WERI-Rb-1 (cell line): ENCODE measurements at regions not wholly inside any gene's neighbourhood (a gene's known extent, or its start where the extent isn't known, plus 50 kb on each side); places are given as distances from the start of the nearest gene placed in this dataset.
"Not testable (repeated sequence)": the region's sequence is repeated elsewhere in the genome, so short reads cannot be mapped to it uniquely, and the experiment has no call there.

ENCODE experiments used
- DNase-seq: peaks from one replicate; pipeline ENCODE4 v3.0.0-alpha.2; 2020
- H3K27ac ChIP-seq: fragments of 250-450 bp; sonication (Bioruptor Pico); 2 replicates; pipeline ENCODE4 v1.5.1; 2020; ENCODE audit warnings: mild to moderate bottlenecking, moderate library complexity
- H3K27me3 ChIP-seq: fragments of 250-450 bp; sonication (Bioruptor Pico); 2 replicates; pipeline ENCODE4 v1.5.1; 2021; ENCODE audit warnings: mild to moderate bottlenecking, low read depth, moderate library complexity; ENCODE audit not compliant: insufficient read depth, severe bottlenecking
- H3K36me3 ChIP-seq: fragments of 250-450 bp; sonication (Bioruptor Pico); 2 replicates; pipeline ENCODE4 v1.5.1; 2020; ENCODE audit warnings: mild to moderate bottlenecking, moderate library complexity
- H3K4me3 ChIP-seq: 2 replicates; pipeline ENCODE4 v1.5.1; 2011; ENCODE audit warnings: low read depth, mild to moderate bottlenecking, control low read depth, low read length
- H3K9me3 ChIP-seq: fragments of 250-450 bp; sonication (Bioruptor Pico); 2 replicates; pipeline ENCODE4 v1.5.1; 2021; ENCODE audit warnings: mild to moderate bottlenecking, moderate library complexity; ENCODE audit not compliant: severe bottlenecking
- CTCF ChIP-seq: IDR thresholded peaks from 2 replicates; pipeline ENCODE4 v1.5.1; 2011; ENCODE audit warnings: low read depth, mild to moderate bottlenecking, control low read depth, inconsistent platforms, low read length

- not testable (repeated sequence) for H3K4me3 ChIP-seq, DNase-seq, H3K36me3 ChIP-seq, H3K27me3 ChIP-seq, H3K9me3 ChIP-seq, H3K27ac ChIP-seq
These were observed 524.0 kb downstream of the GOLGA6L6 start for GRCh38 chr15:20017581-20017980.

- not testable (repeated sequence) for H3K4me3 ChIP-seq, H3K9me3 ChIP-seq, H3K36me3 ChIP-seq, H3K27ac ChIP-seq, H3K27me3 ChIP-seq, DNase-seq
These were observed 524.7 kb downstream of the GOLGA6L6 start for GRCh38 chr15:20016941-20017340.

GRCh38 chr15:20012837-20013236 is 528.8 kb downstream of the GOLGA6L6 start:
- not testable (repeated sequence) for H3K27ac ChIP-seq, H3K9me3 ChIP-seq, H3K27me3 ChIP-seq

GRCh38 chr15:20010759-20011158 is 530.8 kb downstream of the GOLGA6L6 start:
- not testable (repeated sequence) for DNase-seq, H3K4me3 ChIP-seq, H3K27me3 ChIP-seq, H3K27ac ChIP-seq, H3K9me3 ChIP-seq, H3K36me3 ChIP-seq

More at GRCh38 chr15:20012837-20013236, 528.8 kb downstream of the GOLGA6L6 start:
- not testable (repeated sequence) for H3K36me3 ChIP-seq, DNase-seq, H3K4me3 ChIP-seq

- not testable (repeated sequence) for H3K36me3 ChIP-seq, H3K9me3 ChIP-seq, H3K27ac ChIP-seq, H3K27me3 ChIP-seq, DNase-seq, H3K4me3 ChIP-seq
These were observed 532.0 kb downstream of the GOLGA6L6 start for GRCh38 chr15:20009619-20010018.

- not testable (repeated sequence) for H3K4me3 ChIP-seq, DNase-seq, H3K27me3 ChIP-seq, H3K36me3 ChIP-seq, H3K27ac ChIP-seq, H3K9me3 ChIP-seq
These were observed 534.3 kb downstream of the GOLGA6L6 start for GRCh38 chr15:20007338-20007737.

GRCh38 chr15:20003471-20003870 is 538.1 kb downstream of the GOLGA6L6 start:
- H3K4me3 ChIP-seq, H3K27me3 ChIP-seq, H3K27ac ChIP-seq, H3K36me3 ChIP-seq, H3K9me3 ChIP-seq, DNase-seq: not testable (repeated sequence)

GRCh38 chr15:20002560-20002959 is 539.0 kb downstream of the GOLGA6L6 start:
- not testable (repeated sequence) for H3K27me3 ChIP-seq, DNase-seq, H3K27ac ChIP-seq, H3K9me3 ChIP-seq, H3K36me3 ChIP-seq, H3K4me3 ChIP-seq

GRCh38 chr15:19996574-19997194 is 544.9 kb downstream of the GOLGA6L6 start:
- not testable (repeated sequence) for H3K9me3 ChIP-seq, H3K4me3 ChIP-seq, DNase-seq, H3K36me3 ChIP-seq, H3K27me3 ChIP-seq, H3K27ac ChIP-seq

GRCh38 chr15:19995296-19995695 is 546.3 kb downstream of the GOLGA6L6 start:
- not testable (repeated sequence) for H3K27me3 ChIP-seq, H3K36me3 ChIP-seq, H3K9me3 ChIP-seq, H3K27ac ChIP-seq, H3K4me3 ChIP-seq, DNase-seq

GRCh38 chr15:19992428-19992827 is 549.2 kb downstream of the GOLGA6L6 start:
- Histone ChIP-seq H3K27me3 (peaks cover 22% of the 10 kb centered on the region), H3K4me3 (no peak overlapping the region), H3K36me3 (no peaks in the 10 kb centered on the region), H3K9me3 (no peaks in the 10 kb centered on the region), H3K27ac (no peak overlapping the region)
- DNase-seq = no peak
- TF ChIP-seq CTCF = no peak
